HG03342 (cell line): ENCODE measurements at regions not wholly inside any gene's neighbourhood (a gene's known extent, or its start where the extent isn't known, plus 50 kb on each side); places are given as distances from the start of the nearest gene placed in this dataset.

Experiments
- ATAC-seq: cut with Tn5 transposase; IDR thresholded peaks from one replicate; pipeline ENCODE4 v1.9.1; 2021; ENCODE audit warnings: mild to moderate bottlenecking, moderate library complexity; ENCODE audit not compliant: unreplicated experiment

GRCh38 chr2:108067820-108068405, 81.6 kb downstream of the SLC5A7 start:
- no peak for ATAC-seq

GRCh38 chr2:108069515-108070310, 83.4 kb downstream of the SLC5A7 start:
- no peak for ATAC-seq

GRCh38 chr2:108073415-108074072, 87.2 kb downstream of the SLC5A7 start:
- ATAC-seq = no peak

GRCh38 chr2:108074150-108074549, 87.8 kb downstream of the SLC5A7 start:
- no peak for ATAC-seq

GRCh38 chr2:108074946-108075345, 88.6 kb downstream of the SLC5A7 start:
- no peak for ATAC-seq

GRCh38 chr2:108076527-108076926, 90.2 kb downstream of the SLC5A7 start:
- no peak for ATAC-seq

- no peak for ATAC-seq
Measured at GRCh38 chr2:108079736-108080135, 93.4 kb downstream of the SLC5A7 start.

GRCh38 chr2:108080177-108080576, 93.9 kb downstream of the SLC5A7 start:
- ATAC-seq = no peak

- no peak for ATAC-seq
Measured at GRCh38 chr2:108082978-108083377, 96.7 kb downstream of the SLC5A7 start.

- no peak for ATAC-seq
Measured at GRCh38 chr2:108084311-108084710, 98.0 kb downstream of the SLC5A7 start.

GRCh38 chr2:108092886-108093285, 106.6 kb downstream of the SLC5A7 start:
- ATAC-seq = no peak

GRCh38 chr2:108101481-108101880, 115.2 kb downstream of the SLC5A7 start:
- no peak for ATAC-seq

GRCh38 chr2:108106731-108107130, 120.4 kb downstream of the SLC5A7 start:
- ATAC-seq = no peak

- no peak for ATAC-seq
Measured at GRCh38 chr2:108111936-108112335, 125.6 kb downstream of the SLC5A7 start.

- no peak for ATAC-seq
Measured at GRCh38 chr2:108115868-108116267, 123.9 kb upstream of the SULT1C3 start.

- no peak for ATAC-seq
Measured at GRCh38 chr2:108118996-108119395, 120.8 kb upstream of the SULT1C3 start.

- no peak for ATAC-seq
Measured at GRCh38 chr2:108119492-108119891, 120.3 kb upstream of the SULT1C3 start.

GRCh38 chr2:108124736-108125495, 114.9 kb upstream of the SULT1C3 start:
- ATAC-seq = no peak

GRCh38 chr2:108125581-108125980, 114.2 kb upstream of the SULT1C3 start:
- ATAC-seq = no peak

GRCh38 chr2:108128249-108128648, 111.5 kb upstream of the SULT1C3 start:
- no peak for ATAC-seq

- ATAC-seq = no peak
Measured at GRCh38 chr2:108129636-108130035, 110.1 kb upstream of the SULT1C3 start.
